ENCODE measurements at regions not wholly inside any gene's neighbourhood (a gene's known extent, or its start where the extent isn't known, plus 50 kb on each side); places are given as distances from the start of the nearest gene placed in this dataset.

- DNase-seq = no peak
These were observed 572.9 kb upstream of the NOX3 start for GRCh38 chr6:156028335-156029131.

GRCh38 chr6:156027248-156027626 lies 571.6 kb upstream of the NOX3 start:
- no peak for DNase-seq

- DNase-seq = no peak
These were observed 571.0 kb upstream of the NOX3 start for GRCh38 chr6:156026486-156027247.

DNA sequence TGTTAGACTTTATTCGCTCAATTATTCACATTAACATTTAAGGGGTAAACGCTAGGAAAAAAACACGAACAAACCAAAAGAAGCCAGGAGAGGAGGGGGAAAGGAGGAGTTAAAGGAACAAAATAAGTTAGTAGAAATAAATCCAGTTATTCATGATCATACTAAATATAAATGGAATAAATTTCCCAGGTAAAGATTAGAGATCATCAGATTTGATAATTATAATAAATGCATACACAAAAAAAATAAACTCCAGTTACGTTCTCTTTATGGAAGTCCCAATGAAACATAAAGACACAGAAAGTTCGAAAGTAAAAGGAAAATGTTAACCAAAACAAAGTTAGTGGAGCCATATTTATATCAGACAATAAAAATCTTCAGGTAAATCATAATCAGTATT lies 568.7 kb upstream of the NOX3 start:
- no peak for DNase-seq

DNA sequence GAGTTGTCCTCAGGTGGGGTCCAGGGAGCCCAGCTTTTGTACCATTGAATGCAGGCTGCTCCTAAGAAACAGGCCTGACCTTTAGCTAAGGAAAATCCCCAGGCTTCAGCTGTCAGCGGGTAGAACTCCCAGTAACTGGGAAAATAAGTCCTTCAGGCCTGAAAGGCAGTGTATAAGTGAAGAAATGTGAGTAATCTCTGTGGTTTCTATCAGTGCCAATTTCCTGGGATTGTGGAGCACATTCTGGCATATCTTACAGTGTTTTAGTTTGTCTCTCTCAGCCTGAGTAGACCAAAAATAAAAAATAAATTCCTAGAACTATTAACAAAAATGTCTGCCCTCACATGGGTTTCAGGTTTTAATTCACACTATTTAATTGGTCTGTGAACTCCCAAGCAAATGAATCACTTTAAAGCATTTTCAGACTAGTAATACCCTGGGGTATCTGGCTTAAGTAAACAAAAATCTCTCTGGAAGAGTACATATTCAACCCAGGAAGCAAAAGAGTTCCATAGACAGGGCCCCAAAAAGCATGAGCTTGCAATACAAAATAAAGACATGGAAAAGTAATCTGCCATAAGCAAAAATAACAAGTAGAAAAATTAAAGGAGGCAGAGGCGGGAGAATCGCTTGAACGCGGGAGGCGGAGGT lies 566.2 kb upstream of the NOX3 start:
- no peak for DNase-seq

- no peak for DNase-seq
These were observed 562.2 kb upstream of the NOX3 start for GRCh38 chr6:156017838-156018237.

DNA sequence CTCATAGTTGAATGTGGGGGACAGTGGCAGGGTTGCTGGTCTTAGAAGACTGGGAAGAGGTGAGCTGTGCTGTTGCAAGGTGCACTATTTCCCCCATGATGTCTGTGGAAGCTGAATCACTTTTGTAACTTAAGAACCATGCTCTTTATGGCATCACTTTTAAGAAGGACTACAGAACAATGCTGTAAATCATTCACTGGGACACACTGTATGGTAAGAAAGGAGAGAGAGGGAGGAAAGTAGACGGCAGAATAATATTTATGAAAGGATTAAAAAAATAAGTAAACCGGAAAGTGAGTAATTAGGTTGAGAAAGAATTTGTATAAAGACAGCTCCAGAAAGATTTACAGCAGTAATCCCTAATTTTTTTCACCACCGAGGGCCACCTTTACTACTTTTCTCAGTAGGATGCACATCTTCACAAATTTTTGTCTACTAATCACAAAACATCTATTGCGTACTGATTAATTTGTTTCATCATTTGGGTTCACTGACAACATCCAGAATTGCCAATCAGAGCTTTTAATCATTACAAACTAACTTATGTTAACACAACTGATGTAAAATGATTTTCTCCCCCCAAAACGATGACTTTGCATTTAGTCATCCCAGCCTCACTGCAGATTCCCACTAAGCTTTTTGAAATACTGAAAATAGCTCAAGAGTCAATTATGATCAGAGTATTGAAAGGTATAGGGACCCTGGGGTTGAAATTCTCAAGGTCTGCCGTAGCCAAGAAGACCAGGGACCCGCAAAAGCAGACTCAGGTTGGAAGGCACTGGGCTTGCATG lies 560.7 kb upstream of the NOX3 start:
- DNase-seq = no peak

GRCh38 chr6:156013155-156013554 lies 557.5 kb upstream of the NOX3 start:
- peak; percentile 15 for DNase-seq

DNA sequence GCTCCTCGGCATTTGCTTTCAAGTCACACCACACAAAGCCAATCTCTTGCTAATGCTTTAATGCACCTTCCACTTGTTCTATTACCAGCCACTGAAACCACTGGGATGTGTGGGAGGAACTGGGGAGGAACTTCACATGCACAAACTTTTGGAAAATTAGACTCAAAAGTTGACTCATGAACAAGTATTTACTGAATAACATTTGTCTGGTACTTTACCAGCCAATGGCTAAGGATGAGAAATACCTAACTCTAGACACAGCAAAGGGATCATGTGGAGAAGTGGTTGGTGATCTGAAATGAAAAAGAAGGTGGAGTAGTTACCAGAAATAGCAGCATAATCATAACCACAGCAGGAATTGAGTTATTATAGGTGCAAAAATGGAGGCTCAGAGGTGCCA lies 554.0 kb upstream of the NOX3 start:
- DNase-seq = no peak

DNA sequence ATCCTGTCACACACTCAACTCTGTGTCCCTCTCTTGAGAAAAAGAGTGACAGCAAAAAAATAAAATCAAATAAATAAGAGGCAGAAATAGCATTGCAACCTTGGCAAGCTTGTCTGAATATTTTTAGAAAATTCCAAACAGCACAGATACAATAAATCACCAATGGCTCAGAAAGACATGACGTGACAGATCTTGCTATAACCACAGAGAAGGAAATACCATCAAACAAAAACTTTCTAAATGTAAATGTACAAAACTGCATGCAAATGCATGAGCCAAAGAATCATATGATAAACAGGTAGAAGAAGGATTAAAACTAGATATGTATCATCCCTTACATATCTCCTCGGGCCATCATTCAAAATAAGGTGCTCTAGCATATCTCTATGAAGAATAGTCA lies 549.2 kb upstream of the NOX3 start:
- no peak for DNase-seq

GRCh38 chr6:155996151-155996550 lies 540.5 kb upstream of the NOX3 start:
- no peak for DNase-seq

- no peak for DNase-seq
These were observed 539.6 kb upstream of the NOX3 start for GRCh38 chr6:155995281-155995680.

DNA sequence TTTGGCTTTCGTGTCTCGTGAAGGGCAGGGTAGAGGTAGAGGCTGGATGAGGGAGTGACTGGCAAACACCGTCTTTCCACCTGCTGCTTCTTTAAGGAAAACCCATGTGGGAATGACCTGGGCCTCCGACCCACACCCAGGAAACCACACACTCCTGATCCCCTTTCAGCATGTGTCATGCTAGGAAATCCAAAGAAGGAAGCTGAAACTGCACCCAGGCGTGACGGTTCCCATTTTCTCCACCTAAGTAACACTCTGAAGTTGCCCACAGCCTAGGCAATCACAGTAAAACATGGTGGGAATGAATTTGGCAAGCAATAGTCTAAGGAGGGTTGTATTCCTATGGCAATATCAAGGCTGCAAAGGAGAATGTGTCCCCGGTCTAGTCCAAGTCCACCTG lies 538.4 kb upstream of the NOX3 start:
- no peak for DNase-seq

DNA sequence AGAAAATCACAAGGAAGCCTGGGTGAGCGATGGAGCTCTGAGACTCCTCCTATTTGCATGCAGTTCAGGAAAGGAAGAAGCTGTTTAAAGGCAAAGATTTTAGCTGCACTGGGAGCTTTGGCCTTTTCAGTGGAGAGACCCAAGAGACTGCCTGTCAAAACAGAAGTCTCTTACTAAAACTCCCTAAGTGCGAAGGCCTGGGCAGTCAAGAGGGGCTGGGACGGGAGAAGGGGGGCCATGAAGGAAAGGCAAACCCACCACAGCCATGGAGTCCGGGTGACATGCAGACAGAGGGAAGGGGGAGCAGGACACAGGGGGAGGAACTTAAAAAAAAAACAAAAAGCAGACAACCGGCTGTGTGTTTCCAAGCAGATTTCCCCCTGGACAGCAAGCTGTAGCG lies 537.6 kb upstream of the NOX3 start:
- no peak for DNase-seq

- no peak for DNase-seq
These were observed 530.1 kb upstream of the NOX3 start for GRCh38 chr6:155985660-155986138.

GRCh38 chr6:155980768-155981079 lies 525.1 kb upstream of the NOX3 start:
- DNase-seq = no peak

DNA sequence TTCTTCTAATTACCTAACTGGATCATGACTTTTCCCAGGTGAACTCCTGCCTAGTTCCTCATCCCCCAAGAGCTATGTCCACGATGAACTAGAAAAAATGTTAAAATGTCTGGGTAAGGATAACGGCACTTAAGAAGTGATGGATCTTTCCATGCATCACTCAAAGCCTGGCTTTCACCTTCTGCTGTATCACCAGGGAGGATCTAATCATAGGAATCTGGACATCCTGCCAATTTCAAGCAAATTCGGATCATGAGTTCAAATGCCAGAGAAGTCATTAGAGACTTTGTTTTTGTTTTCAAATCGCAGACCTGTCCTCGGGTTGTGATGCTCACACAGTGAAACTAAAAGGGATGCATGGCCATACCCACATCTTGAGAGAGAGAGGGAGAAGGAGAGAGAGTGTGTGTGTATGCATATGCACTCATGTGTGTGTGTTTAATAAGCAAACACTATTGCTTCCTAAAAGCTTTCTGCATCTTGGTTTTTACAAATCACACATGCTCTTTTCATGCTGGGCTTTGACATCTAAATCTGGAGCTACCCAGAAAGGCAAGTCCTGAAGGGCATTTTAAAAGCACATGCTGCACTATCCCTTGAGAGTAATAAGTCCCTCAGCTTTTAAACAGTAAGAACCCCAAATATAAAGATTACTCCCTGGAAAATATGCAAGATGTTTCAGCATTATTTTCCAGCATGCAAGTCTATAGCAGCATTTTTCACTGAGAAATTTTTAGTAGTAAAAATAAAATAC lies 524.6 kb upstream of the NOX3 start:
- no peak for DNase-seq

DNA sequence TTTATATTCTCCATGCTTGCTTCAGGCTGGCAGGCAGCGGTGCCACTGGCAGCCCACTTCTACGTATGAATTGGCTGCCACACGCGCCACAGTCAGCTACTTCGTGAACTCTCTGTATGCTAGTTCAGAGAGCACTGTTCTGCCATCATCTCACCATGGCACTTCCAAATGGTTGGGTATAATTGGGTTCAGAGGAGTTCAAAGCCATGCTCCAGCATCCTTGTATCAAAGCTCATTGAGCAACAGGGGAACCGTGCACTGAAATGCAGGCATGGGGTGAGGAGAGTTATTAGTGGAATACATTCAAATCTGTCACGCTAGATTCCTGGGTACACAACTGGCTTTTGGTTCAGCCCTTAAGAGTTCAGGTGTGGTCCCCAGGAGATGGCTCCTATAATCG lies 519.9 kb upstream of the NOX3 start:
- DNase-seq = no peak

- DNase-seq = no peak
These were observed 519.2 kb upstream of the NOX3 start for GRCh38 chr6:155974811-155975323.

- DNase-seq = no peak
These were observed 518.7 kb upstream of the NOX3 start for GRCh38 chr6:155974359-155974758.

DNA sequence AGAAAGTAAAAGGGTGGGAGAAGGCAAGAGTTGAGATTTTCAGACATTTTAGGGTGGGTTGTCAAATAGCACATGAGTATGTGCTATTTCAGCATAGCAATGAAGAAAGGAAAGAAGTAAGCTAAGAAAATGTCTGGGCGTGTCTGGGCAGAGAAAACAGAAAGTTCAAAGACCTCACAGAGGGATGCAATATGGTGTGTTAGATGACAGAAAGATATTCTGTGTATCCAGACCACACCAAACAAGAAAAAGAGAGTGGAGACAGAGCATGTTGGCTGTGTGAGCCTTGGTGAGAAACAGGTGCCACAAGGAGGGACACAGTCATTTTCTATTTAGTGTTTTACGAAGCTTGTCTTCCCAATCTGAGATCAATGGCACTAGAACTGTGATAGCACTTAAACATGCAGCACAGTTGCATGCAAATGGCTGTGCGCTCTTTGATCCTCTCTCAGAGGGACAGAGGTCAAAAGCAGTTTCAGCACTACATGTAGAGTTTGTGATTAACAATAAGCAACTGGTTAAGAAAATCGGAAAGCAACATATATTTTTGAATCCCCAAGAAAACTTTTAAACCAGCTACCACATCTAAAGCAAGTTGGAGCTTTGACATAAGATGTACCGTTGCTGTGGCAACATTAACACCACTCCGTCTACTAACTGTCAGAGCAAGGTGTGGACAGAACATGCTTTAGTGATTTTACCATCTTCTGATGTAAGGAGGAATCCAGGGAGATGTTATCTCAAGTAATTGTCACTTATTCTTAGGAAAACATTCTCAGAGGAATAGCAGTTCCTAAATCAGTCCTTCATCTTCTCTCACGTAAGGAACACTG lies 515.5 kb upstream of the NOX3 start:
- no peak for DNase-seq

Data from NCI-H345 (cell line).